ENCODE measurements at regions not wholly inside any gene's neighbourhood (a gene's known extent, or its start where the extent isn't known, plus 50 kb on each side); places are given as distances from the start of the nearest gene placed in this dataset.

- Histone ChIP-seq H4K5ac (ENCODE audit: insufficient read length, low read depth, low read length) (no peak overlapping the region), H3K79me1 (ENCODE audit: insufficient read depth, low read depth, low read length, poor library complexity, severe bottlenecking) (no peaks in the 10 kb centered on the region), H2BK5ac (ENCODE audit: insufficient read length, low read length) (no peak overlapping the region), H2AFZ (ENCODE audit: low read length) (no peak overlapping the region), H3K23me2 (ENCODE audit: insufficient read length, low read depth, low read length, poor library complexity, severe bottlenecking) (no peaks in the 10 kb centered on the region), H3T11ph (ENCODE audit: low read length) (no peak overlapping the region), H3K27me3 (ENCODE audit: insufficient read depth, low read length) (no peaks in the 10 kb centered on the region), H2BK15ac (ENCODE audit: low read depth, low read length) (no peak overlapping the region), H3K27ac (ENCODE audit: insufficient read length, low read depth, low read length) (no peak overlapping the region), H3K23ac (ENCODE audit: insufficient read length, low read depth, low read length) (no peak overlapping the region), H3K18ac (ENCODE audit: insufficient read length, low read depth, low read length) (no peak overlapping the region), H3K79me2 (ENCODE audit: insufficient read depth, low read length) (no peaks in the 10 kb centered on the region), H3K4ac (ENCODE audit: low read depth, low read length) (no peak overlapping the region), H2BK12ac (ENCODE audit: insufficient read length, low read depth, low read length) (no peak overlapping the region), H3K9ac (ENCODE audit: extremely low read depth, insufficient read length, low read length) (no peak overlapping the region), H2BK20ac (ENCODE audit: low read depth, low read length, poor library complexity, severe bottlenecking) (no peak overlapping the region), H2AK5ac (ENCODE audit: insufficient read length, low read length) (no peak overlapping the region), H3K4me2 (ENCODE audit: insufficient read depth, insufficient read length, low read length) (no peak overlapping the region), H2BK120ac (ENCODE audit: low read depth, low read length, poor library complexity, severe bottlenecking) (no peak overlapping the region), H3K56ac (ENCODE audit: insufficient read length, low read depth, low read length) (no peak overlapping the region), H4K91ac (ENCODE audit: insufficient read length, low read depth, low read length) (no peak overlapping the region), H4K8ac (replicated peaks; ENCODE audit: insufficient read length, low read depth, low read length) (no peak overlapping the region), H3K9me3 (ENCODE audit: control insufficient read depth, low read depth, low read length) (no peaks in the 10 kb centered on the region), H3K4me1 (ENCODE audit: insufficient read depth, low read length) (no peaks in the 10 kb centered on the region), H3K14ac (ENCODE audit: insufficient read depth, low read length) (no peak overlapping the region), H4K20me1 (ENCODE audit: control insufficient read depth, insufficient read depth, insufficient read length) (no peaks in the 10 kb centered on the region)
- no peak for DNase-seq
- Mint-ChIP-seq H3K27me3 (ENCODE audit: low read depth) (no peaks in the 10 kb centered on the region), H3K9me3 (peaks cover 12% of the 10 kb centered on the region in 2 experiments), H3K4me3 (no peak overlapping the region), H3K27ac (no peak overlapping the region), H3K4me1 (no peaks in the 10 kb centered on the region), H3K36me3 (ENCODE audit: insufficient read depth in 1 of 3, low read depth in 3 of 3) (peaks cover 0 to 13% (median 2%) of the 10 kb centered on the region in 3 experiments; a peak in 4 of 7 replicates)
- TF ChIP-seq, protein P1, sequence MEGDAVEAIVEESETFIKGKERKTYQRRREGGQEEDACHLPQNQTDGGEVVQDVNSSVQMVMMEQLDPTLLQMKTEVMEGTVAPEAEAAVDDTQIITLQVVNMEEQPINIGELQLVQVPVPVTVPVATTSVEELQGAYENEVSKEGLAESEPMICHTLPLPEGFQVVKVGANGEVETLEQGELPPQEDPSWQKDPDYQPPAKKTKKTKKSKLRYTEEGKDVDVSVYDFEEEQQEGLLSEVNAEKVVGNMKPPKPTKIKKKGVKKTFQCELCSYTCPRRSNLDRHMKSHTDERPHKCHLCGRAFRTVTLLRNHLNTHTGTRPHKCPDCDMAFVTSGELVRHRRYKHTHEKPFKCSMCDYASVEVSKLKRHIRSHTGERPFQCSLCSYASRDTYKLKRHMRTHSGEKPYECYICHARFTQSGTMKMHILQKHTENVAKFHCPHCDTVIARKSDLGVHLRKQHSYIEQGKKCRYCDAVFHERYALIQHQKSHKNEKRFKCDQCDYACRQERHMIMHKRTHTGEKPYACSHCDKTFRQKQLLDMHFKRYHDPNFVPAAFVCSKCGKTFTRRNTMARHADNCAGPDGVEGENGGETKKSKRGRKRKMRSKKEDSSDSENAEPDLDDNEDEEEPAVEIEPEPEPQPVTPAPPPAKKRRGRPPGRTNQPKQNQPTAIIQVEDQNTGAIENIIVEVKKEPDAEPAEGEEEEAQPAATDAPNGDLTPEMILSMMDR (conservative IDR thresholded peaks at IDR 0.05): no peak
- WGBS (ENCODE audit: extremely low coverage, insufficient read length, low lambda C conversion rate): no CpG with 5 or more reads among the region's 1 CpG
Measured at GRCh38 chr15:53367740-53368139, 391.7 kb downstream of the WDR72 start.
